ENCODE measurements at regions not wholly inside any gene's neighbourhood (a gene's known extent, or its start where the extent isn't known, plus 50 kb on each side); places are given as distances from the start of the nearest gene placed in this dataset.

- DNase-seq, result no peak
Observed at GRCh38 chr4:188573104-188573503, 433.9 kb downstream of the TRIML1 start.

GRCh38 chr4:188578657-188579056, 439.4 kb downstream of the TRIML1 start:
- DNase-seq, result no peak

GRCh38 chr4:188596021-188596420, 456.8 kb downstream of the TRIML1 start:
- no peak for DNase-seq

GRCh38 chr4:188603646-188604045, 464.4 kb downstream of the TRIML1 start:
- no peak for DNase-seq

GRCh38 chr4:188606635-188607034, 467.4 kb downstream of the TRIML1 start:
- DNase-seq, result no peak

- no peak for DNase-seq
Observed at GRCh38 chr4:188611143-188611542, 471.9 kb downstream of the TRIML1 start.

GRCh38 chr4:188612659-188613058, 473.4 kb downstream of the TRIML1 start:
- no peak for DNase-seq

- no peak for DNase-seq
Observed at GRCh38 chr4:188613976-188614375, 474.7 kb downstream of the TRIML1 start.

GRCh38 chr4:188619456-188620149, 480.4 kb downstream of the TRIML1 start:
- no peak for DNase-seq

- no peak for DNase-seq
Observed at GRCh38 chr4:188620608-188621007, 481.4 kb downstream of the TRIML1 start.

- no peak for DNase-seq
Observed at GRCh38 chr4:188623314-188623854, 484.1 kb downstream of the TRIML1 start.

- no peak for DNase-seq
Observed at GRCh38 chr4:188624370-188624769, 485.1 kb downstream of the TRIML1 start.

GRCh38 chr4:188627892-188628291, 488.7 kb downstream of the TRIML1 start:
- DNase-seq, result no peak

- DNase-seq, result no peak
Observed at GRCh38 chr4:188639479-188640100, 500.3 kb downstream of the TRIML1 start.

GRCh38 chr4:188647820-188648370, 508.7 kb downstream of the TRIML1 start:
- DNase-seq, result no peak

GRCh38 chr4:188649635-188650034, 510.4 kb downstream of the TRIML1 start:
- DNase-seq, result no peak

- DNase-seq, result no peak
Observed at GRCh38 chr4:188650516-188650915, 511.3 kb downstream of the TRIML1 start.

GRCh38 chr4:188657365-188657764, 518.1 kb downstream of the TRIML1 start:
- no peak for DNase-seq

- DNase-seq, result no peak
Observed at GRCh38 chr4:188658958-188659522, 519.8 kb downstream of the TRIML1 start.

GRCh38 chr4:188660796-188661195, 521.6 kb downstream of the TRIML1 start:
- no peak for DNase-seq

GRCh38 chr4:188661502-188661901, 522.3 kb downstream of the TRIML1 start:
- DNase-seq, result no peak

GRCh38 chr4:188663369-188663768, 524.1 kb downstream of the TRIML1 start:
- no peak for DNase-seq

GRCh38 chr4:188665491-188666457, 526.5 kb downstream of the TRIML1 start:
- DNase-seq, result no peak
